HepG2 (cell line): ENCODE measurements at regions not wholly inside any gene's neighbourhood (a gene's known extent, or its start where the extent isn't known, plus 50 kb on each side); places are given as distances from the start of the nearest gene placed in this dataset.
"Not testable (repeated sequence)": the region's sequence is repeated elsewhere in the genome, so short reads cannot be mapped to it uniquely, and the experiment has no call there.

Source experiments
- ATAC-seq: fragments of 200-7000 bp; cut with Tn5 transposase; 3 replicates; pipeline ENCODE4 v1.9.1; 2020; ENCODE audit warnings: mild to moderate bottlenecking, moderate library complexity
- BruUV-seq: library from RNA; stranded (reverse); fragments of 400-500 nt; replicated peaks from 2 replicates; lab custom pipeline; 2021; lab: Mats Ljungman, UMichigan
- CTCF ChIA-PET: fragments of 300-600 bp; formaldehyde crosslinking; extraction: SDS; loops from one replicate; lab custom pipeline; 2021; ENCODE audit warnings: low total read pairs, inconsistent platforms, low intra/inter-chr PET ratio; lab: Yijun Ruan, JAX
- POLR2A ChIA-PET: fragments of 350-600 bp; sonication (Branson Sonifier 250); formaldehyde crosslinking; loops from one replicate; lab custom pipeline; 2020; ENCODE audit warnings: antibody characterized with exemption, inconsistent platforms; lab: Yijun Ruan, JAX
- DNase-seq: peaks from one replicate; pipeline ENCODE4 v3.0.0-alpha.2; 2015; ENCODE audit warnings: low spot score
- FAIRE-seq: peaks from 3 replicates; lab custom pipeline; 2011; peaks lifted over from hg19 to GRCh38; lab: Jason Lieb, UNC
- H2AFZ ChIP-seq: one replicate; pipeline ENCODE4 v1.6.1; 2011; ENCODE audit warnings: low read length, inconsistent platforms
- H3K27ac ChIP-seq: fragments of 300-600 bp; 3 replicates; pipeline ENCODE4 v1.8.0; 2011; ENCODE audit warnings: mixed run types, mild to moderate bottlenecking, mixed read lengths, low read length, inconsistent platforms; ENCODE audit not compliant: insufficient read depth; ENCODE audit errors: extremely low read length
- H3K27me3 ChIP-seq, 2 experiments: fragments of 200-600 bp in 1 of 2; 2 replicates in 1 of 2; 3 replicates in 1 of 2; pipeline versions ENCODE4 v1.6.0 to v1.8.0; 2011; ENCODE audit warnings: low read length in 2 of 2, mild to moderate bottlenecking in 2 of 2, moderate library complexity in 2 of 2, inconsistent platforms in 1 of 2; ENCODE audit not compliant: insufficient read depth in 2 of 2, control insufficient read depth in 1 of 2
- H3K36me3 ChIP-seq, 2 experiments: fragments of 200-600 bp in 1 of 2; replicated peaks in 1 of 2; 2 replicates in 1 of 2; 3 replicates in 1 of 2; pipeline versions ENCODE4 v1.5.1 to v1.8.0; 2011; ENCODE audit warnings: low read length in 2 of 2, inconsistent platforms in 1 of 2; ENCODE audit not compliant: insufficient read depth in 2 of 2, control insufficient read depth in 1 of 2
- H3K4me1 ChIP-seq: 2 replicates; pipeline ENCODE4 v1.5.1; 2012; ENCODE audit warnings: low read length, inconsistent platforms; ENCODE audit not compliant: insufficient read depth
- H3K4me2 ChIP-seq: 2 replicates; pipeline ENCODE4 v1.6.0; 2011; ENCODE audit warnings: low read depth, low read length, inconsistent platforms
- H3K4me3 ChIP-seq, 3 experiments: fragments of 200-600 bp in 1 of 3; sonication (generic), shearing (Covaris generic) in 1 of 3; replicated peaks in 1 of 3; 2 replicates each; pipeline ENCODE4 v1.5.1; 2011 to 2016; ENCODE audit warnings: low read length in 3 of 3, inconsistent platforms in 2 of 3, low read depth in 2 of 3, mild to moderate bottlenecking in 2 of 3, control low read depth in 1 of 3, mixed read lengths in 1 of 3; ENCODE audit not compliant: insufficient read depth in 1 of 3
- H3K79me2 ChIP-seq: one replicate; pipeline ENCODE4 v1.6.1; 2011; ENCODE audit warnings: low read length, inconsistent platforms; ENCODE audit not compliant: insufficient read depth
- H3K9ac ChIP-seq: 2 replicates; pipeline ENCODE4 v1.6.0; 2011; ENCODE audit warnings: mild to moderate bottlenecking, low read depth, low read length, inconsistent platforms; ENCODE audit not compliant: insufficient read depth
- H3K9me3 ChIP-seq: 2 replicates; pipeline ENCODE4 v1.5.1; 2012; ENCODE audit warnings: mild to moderate bottlenecking, low read length
- H4K20me1 ChIP-seq: 2 replicates; pipeline ENCODE4 v1.6.0; 2011; ENCODE audit warnings: inconsistent platforms, mild to moderate bottlenecking, low read length, moderate library complexity; ENCODE audit not compliant: insufficient read depth
- WGBS: methylation state at CpG from one replicate; pipeline ENCODE4 v1.1.6; 2017; ENCODE audit warnings: low lambda C conversion rate; 5-methylcytosine and 5-hydroxymethylcytosine counted together
- in situ Hi-C: cut with HindIII; loops from 2 replicates; pipeline ENCODE4 v1.10.0; 2017; ENCODE audit warnings: low pct_unique_long_range_greater_than_20kb; ENCODE audit not compliant: extremely low pct_ligation_motif_present
- intact Hi-C: fragments of 100-400 bp; cut with micrococcal nuclease; formaldehyde crosslinking; loops from one replicate; pipeline ENCODE4 v1.10.0; 2022; ENCODE audit not compliant: unreplicated experiment

GRCh38 chr11:25486338-25486737, 845.6 kb upstream of the ANO3 start:
- H3K9me3 ChIP-seq, ATAC-seq, H3K79me2 ChIP-seq, H3K4me1 ChIP-seq, H3K4me2 ChIP-seq, DNase-seq, H3K4me3 ChIP-seq, POLR2A ChIA-PET, H2AFZ ChIP-seq, H3K36me3 ChIP-seq, H4K20me1 ChIP-seq, in situ Hi-C loops, intact Hi-C loops, H3K9ac ChIP-seq, BruUV-seq, CTCF ChIA-PET, H3K27me3 ChIP-seq, FAIRE-seq, H3K27ac ChIP-seq: not testable (repeated sequence)
- whole genome bisulfite sequencing: 55% methylated on average over 8 of the region's 8 CpGs

- H3K4me2 ChIP-seq, H4K20me1 ChIP-seq, CTCF ChIA-PET, H2AFZ ChIP-seq, H3K36me3 ChIP-seq, FAIRE-seq, H3K27ac ChIP-seq, BruUV-seq, H3K4me3 ChIP-seq, intact Hi-C loops, DNase-seq, in situ Hi-C loops, H3K9me3 ChIP-seq, H3K9ac ChIP-seq, H3K4me1 ChIP-seq, H3K79me2 ChIP-seq, ATAC-seq, H3K27me3 ChIP-seq, POLR2A ChIA-PET: not testable (repeated sequence)
- 36% methylated on average over 4 of the region's 5 CpGs for WGBS
Observed at GRCh38 chr11:25488176-25488575, 843.8 kb upstream of the ANO3 start.

GRCh38 chr11:25501426-25501825, 830.5 kb upstream of the ANO3 start:
- DNase-seq, FAIRE-seq: not testable (repeated sequence)

More at GRCh38 chr11:25501426-25501825, 830.5 kb upstream of the ANO3 start:
- BruUV-seq, in situ Hi-C loops, H3K36me3 ChIP-seq, H3K9ac ChIP-seq, H3K9me3 ChIP-seq, H3K79me2 ChIP-seq, H2AFZ ChIP-seq, ATAC-seq, H3K4me2 ChIP-seq, POLR2A ChIA-PET, H3K4me3 ChIP-seq, intact Hi-C loops, H4K20me1 ChIP-seq, H3K27ac ChIP-seq, H3K27me3 ChIP-seq, CTCF ChIA-PET, H3K4me1 ChIP-seq: not testable (repeated sequence)
- WGBS: 29% methylated on average over 6 of the region's 7 CpGs
